ENCODE measurements at regions not wholly inside any gene's neighbourhood (a gene's known extent, or its start where the extent isn't known, plus 50 kb on each side); places are given as distances from the start of the nearest gene placed in this dataset.

- DNase-seq: no peak
Observed at GRCh38 chr20:4556781-4557180, 129.5 kb upstream of the PRNP start.

DNA sequence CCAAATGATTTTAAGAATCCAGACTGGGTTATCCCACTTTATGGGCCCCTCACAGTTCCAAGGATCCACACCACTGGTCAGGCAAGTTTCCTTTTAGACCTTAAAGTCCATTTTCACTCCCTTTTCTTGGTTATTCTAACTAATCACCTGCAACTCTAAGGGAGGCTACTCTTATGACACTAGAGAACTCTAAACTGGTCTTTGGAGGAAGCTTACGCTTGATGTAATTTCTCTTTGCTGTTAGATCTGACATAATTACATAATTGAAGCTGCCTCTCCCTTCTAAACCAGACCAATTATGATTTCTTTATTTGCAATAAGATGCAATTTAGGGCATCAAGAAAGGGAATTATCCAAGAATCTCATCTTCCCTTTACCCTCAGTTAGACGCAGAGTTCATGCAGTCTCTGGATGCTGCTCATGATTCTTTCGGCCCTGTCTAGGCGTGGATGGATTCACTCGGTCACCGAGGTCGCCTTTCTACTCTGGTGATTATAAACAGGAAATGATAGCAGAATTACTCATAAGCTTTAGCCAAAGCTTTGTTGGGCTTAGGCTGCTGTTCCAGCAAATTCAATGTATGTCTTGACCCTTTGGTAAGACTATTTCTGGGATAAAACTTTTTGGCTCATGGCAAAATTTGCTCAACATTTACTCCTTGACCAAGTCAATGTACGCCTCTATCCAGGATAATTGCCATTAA, 130.9 kb upstream of the PRNP start:
- no peak for DNase-seq

- DNase-seq: no peak
Observed at GRCh38 chr20:4554346-4554745, 131.9 kb upstream of the PRNP start.

DNA sequence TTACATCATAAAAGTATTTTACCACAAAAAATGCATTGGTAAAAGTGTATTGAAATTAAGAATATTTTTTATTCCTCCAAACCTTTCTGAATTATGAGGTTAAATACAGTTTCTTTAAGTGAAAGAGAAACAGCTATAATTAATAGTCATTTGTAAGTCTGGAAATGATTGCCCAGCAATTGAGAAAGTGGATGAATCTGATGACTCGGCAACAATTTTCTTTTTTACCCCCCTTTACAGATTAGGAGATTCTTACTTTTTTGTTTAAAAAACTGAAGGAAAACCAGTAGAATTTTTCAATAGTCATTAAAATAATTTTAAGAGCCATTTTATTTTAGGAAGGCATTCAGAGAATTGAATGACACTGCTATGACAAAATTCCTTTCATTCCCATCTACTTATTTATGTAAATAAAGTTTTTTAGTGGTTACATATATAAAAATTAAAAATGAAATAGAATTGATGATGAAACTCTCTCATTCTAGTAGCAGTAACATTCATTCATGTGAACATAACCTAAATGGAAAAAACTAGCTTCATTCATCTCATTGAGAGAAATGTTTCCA, 134.1 kb upstream of the PRNP start:
- no peak for DNase-seq

DNA sequence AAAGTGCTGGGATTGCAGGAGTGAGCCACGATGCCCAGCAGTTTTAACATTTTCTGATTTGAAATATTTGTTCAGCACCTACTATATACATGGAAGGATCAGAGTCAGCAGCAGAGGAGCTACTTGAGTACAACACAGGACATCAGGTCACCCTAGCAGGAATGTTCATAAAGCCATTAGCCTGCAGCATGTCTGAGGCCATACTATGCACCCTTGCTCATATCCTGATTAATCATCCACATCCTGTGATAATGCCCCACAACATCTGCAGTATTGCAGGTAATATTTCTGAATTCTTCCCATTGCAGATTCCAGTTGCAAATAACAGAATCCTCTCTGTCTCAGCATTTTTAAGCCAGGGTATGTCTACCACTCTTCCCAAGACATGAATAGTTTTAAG, 135.5 kb upstream of the PRNP start:
- DNase-seq: no peak

DNA sequence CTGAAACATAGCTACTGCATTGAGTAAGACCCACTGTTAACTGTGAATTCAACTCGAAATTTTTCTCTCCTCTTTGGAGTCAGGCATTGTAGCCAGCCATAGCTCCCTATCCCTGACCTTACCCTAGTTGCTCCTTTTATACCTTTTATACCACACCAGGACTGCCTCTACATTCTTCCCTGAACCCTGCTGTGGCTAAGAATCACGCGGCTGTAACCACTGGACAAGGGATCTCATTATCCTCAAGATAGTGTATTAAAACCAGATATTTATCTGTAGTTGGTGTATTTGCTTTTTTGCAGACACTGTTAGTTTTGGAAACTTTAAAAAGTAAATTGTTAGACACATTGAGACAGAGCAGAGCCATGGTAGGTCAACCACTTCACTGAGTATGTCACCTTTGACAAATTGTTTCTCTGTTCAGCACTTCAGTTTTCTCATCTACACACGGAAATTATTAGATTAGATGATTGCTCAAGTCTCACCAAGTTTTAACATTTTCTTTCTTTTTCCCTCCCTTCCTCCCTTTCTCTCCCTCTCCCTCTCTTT, 136.5 kb upstream of the PRNP start:
- DNase-seq: no peak

GRCh38 chr20:4548552-4548951, 137.7 kb upstream of the PRNP start:
- no peak for DNase-seq

- no peak for DNase-seq
Observed at GRCh38 chr20:4546786-4547185, 139.5 kb upstream of the PRNP start.

GRCh38 chr20:4546342-4546741, 139.9 kb upstream of the PRNP start:
- DNase-seq: no peak

- DNase-seq: no peak
Observed at GRCh38 chr20:4545526-4545925, 140.7 kb upstream of the PRNP start.

- no peak for DNase-seq
Observed at GRCh38 chr20:4544765-4545164, 141.5 kb upstream of the PRNP start.

DNA sequence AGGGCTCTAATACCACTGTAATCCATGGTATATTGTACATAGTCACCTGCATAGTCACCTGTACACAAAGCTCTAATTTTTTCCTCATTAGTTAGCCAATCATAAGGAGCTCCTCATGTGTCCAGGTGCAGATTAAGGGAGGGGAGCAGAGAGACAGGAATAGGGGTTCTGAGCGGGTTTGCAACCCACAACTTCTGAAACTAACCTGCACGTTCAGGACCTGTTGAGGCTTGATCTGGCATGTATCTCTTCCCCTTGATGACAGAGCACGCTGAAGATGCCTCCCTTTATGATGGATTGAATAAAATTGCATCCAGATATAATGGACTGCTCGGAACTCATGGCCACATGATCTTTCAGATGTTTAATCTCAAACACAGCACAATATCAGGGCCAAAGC, 144.0 kb upstream of the PRNP start:
- no peak for DNase-seq

DNA sequence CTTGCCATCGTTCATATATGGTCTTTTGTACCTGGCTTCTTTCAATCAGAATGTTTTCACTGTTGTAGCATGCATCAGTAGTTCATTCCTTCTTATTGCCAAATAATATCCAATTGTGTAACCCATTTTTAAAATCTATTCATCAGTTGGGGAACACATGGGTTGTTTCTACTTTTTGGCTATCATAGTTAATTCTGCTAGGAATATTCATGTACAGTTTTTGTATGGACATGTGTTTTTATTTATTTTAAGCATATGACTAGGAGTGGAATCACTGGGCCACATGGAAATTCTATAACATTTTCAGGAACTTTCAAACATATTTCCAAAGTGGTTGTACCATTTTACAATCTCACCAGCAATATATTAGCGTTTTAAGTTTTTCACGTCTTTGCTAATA, 151.9 kb upstream of the PRNP start:
- DNase-seq: no peak

- DNase-seq: no peak
Observed at GRCh38 chr20:4533368-4534133, 152.7 kb upstream of the PRNP start.

GRCh38 chr20:4532772-4533171, 153.5 kb upstream of the PRNP start:
- no peak for DNase-seq

DNA sequence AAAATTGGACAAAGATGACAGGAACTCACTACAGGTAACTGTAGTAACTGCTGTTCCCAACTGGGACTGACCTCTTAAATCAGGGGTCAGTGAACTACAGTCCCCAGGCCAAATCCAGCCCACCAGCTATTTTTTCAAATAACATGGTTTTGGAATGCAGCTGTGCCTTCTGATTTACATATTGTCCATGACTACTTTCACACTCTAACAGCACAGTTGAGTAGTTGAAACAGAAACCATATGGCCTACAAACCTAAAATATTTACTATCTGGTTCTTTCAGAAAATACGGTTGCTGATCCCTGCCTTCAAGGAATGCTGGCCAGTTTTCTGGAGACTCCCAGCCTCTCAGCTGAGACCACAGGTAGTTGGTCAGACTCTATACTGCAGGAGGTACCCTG, 161.5 kb upstream of the PRNP start:
- no peak for DNase-seq

DNA sequence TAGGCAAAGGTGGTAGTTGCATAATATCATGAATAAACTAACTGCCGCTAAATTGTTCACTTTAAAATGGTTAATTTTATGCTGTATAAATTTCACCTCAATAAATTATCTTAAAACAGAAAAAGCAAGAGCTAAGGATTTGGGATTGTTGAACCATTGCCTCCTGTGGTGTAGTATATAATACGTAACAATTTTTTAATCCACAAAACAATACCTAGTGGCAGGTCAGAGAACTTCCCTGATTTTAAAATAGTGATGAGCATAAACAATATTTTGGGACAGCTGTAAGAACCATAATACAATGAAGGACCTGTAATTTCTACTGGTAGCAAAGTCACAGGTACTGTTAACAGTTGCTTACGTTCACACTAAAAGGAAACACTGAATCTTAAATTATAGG, 161.9 kb upstream of the PRNP start:
- DNase-seq: no peak

DNA sequence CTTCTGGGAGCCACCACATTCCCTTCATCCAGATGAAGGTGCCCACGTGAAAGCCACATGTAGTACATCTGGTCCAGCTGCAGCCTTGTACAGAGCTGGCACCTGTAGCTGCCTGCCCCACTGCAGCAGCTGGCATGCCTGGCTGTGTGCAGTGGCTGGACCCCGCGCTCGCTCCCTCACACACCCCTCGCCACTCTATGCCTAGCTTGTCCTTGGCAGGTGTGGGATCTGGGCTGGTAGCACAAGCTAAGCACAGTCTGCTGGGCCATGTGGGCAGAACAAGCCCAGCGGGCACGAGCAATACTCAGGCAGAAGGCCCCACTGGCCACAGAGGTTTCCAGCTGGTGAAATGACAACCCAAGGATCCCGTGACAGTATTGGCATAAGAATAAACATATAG, 163.9 kb upstream of the PRNP start:
- DNase-seq: no peak

DNA sequence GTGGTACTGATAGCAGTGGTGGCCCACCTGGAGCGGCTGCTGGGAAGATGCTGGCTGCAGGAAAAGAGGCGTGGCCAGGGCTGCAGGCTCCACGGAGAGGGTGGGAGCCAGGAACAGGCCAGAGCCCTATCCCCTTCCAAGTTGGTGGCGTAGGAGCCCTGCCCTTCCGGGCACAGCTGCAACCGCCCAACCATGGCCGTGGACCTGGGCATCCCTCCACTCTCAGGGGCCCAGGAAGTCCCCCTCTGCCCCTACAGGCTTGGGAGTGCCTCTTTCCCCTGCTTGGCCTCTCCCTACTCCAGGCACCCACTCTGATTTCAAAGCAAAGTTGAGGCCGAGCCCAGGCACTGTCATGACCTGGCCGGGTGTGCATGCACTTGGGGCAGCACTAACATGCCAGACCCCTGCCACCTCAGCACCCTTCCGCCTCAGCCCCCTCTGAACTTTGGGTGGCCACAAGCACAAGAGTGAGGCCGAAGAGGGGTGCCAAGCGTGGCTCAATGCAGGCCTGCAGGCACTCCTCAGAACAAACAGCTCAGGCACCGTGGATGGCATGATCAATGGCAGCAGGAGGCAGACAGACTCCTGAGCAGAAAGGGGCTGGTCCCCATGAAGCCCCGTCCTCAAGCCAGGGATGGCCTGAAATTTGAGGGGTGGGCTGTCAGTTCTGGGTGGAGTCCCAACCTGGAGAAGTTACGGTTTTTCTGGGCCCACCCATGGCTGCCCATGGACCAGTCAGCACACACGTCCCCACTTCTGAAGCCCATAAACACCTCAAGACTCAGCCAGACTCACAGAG, 164.9 kb upstream of the PRNP start:
- DNase-seq: no peak

DNA sequence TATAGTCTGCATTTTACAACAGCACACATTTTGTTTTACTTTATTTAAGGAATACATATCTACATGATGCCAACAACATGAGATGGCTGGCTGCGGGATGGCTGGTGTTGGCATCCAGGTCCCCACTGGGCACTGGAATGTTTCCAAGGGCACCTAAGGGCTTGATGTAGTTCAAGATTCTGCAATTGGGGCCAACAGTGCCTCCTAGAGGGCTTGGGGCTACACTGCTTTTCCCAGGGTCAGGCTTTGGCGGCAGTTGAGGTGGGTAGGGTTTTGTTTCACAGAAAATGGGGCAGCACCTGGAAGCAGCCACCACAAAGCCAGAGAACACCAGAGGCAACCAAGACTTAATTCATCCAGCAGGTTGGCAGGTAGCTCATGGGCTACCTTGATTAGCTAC, 166.7 kb upstream of the PRNP start:
- DNase-seq: no peak

DNA sequence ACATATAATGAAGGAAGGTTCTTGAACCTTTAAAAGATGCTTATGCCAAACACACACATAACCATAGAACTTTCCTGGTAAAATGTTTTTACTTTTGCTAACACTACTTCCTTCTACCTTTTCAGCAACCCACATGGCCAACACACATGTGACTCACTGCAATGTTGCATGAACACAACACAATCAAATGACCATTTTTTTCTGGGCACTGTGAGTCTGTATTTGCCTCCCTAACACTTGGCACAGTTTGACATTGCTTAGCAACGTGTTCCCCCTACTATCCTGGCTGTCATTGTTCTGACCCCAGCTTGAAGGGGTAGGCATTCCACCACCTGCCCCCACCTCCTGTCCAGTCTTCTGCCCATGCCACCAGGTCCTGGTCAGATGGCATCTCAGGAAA, 169.4 kb upstream of the PRNP start:
- DNase-seq: no peak

GRCh38 chr20:4513720-4514119, 172.5 kb upstream of the PRNP start:
- DNase-seq: no peak

DNA sequence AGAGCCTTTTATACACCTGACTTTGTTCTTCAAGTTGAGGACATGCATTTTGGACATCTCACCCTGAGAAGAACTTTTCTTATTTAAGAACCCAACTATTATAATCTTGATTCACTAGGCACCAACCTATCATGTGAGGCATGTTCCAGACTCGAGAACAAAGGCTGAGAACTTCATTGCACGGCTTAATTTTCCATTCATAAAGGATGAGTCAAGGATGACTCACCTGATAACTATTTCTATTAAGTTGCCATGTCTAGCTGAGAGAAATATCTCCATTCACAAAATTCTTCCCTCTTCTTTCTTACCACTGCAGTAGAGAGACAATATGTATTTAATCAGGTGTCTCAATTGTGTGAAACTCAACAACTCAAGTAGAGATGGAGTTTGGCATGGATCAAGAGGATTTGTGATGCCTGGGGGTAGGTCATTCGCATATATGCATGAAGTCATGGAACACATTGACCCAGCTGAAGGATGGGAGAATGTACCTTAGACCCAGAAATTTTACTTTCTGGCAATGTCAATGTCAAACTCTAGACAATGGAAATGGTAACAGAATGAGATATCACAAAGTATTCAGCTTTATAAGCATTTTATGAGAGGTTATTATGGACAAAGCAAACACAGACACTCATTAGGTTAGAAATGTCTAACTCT, 173.2 kb upstream of the PRNP start:
- DNase-seq: no peak

Data from NCI-H2227 treated with DMSO at 0.1 percent for 48 hours (cell line).